Muscle layer of colon (tissue), 2 donors: ENCODE measurements at regions not wholly inside any gene's neighbourhood (a gene's known extent, or its start where the extent isn't known, plus 50 kb on each side); places are given as distances from the start of the nearest gene placed in this dataset.
"Not testable (repeated sequence)": the region's sequence is repeated elsewhere in the genome, so short reads cannot be mapped to it uniquely, and the experiment has no call there.

Source experiments
- H3K27ac ChIP-seq: one replicate; pipeline ENCODE4 v1.7.0; 2013; ENCODE audit warnings: low read depth, mild to moderate bottlenecking, low read length, moderate library complexity
- H3K27me3 ChIP-seq, 2 donors: one replicate each; pipeline ENCODE4 v1.7.0; 2013; ENCODE audit warnings: low read length in 2 of 2, mild to moderate bottlenecking in 2 of 2; ENCODE audit not compliant: insufficient read depth in 2 of 2, control insufficient read depth in 1 of 2
- H3K36me3 ChIP-seq: one replicate; pipeline ENCODE4 v1.7.0; 2013; ENCODE audit warnings: mild to moderate bottlenecking, low read length; ENCODE audit not compliant: insufficient read depth
- H3K4me1 ChIP-seq: one replicate; pipeline ENCODE4 v1.7.0; 2013; ENCODE audit warnings: mild to moderate bottlenecking, low read length; ENCODE audit not compliant: insufficient read depth
- H3K4me3 ChIP-seq, 2 donors: one replicate each; pipeline ENCODE4 v1.7.0; 2013; ENCODE audit warnings: low read length in 2 of 2, low read depth in 1 of 2, mild to moderate bottlenecking in 1 of 2, moderate library complexity in 1 of 2
- H3K9ac ChIP-seq: one replicate; pipeline ENCODE4 v1.7.0; 2013; ENCODE audit warnings: low read length
- H3K9me3 ChIP-seq: one replicate; pipeline ENCODE4 v1.7.0; 2013; ENCODE audit warnings: mild to moderate bottlenecking, low read length
- donor health status: abdominal sarcoma.
- donor health status: Adenocarcinoma of cecum.

- Histone ChIP-seq H3K36me3 (no peaks in the 10 kb centered on the region), H3K27me3 (no peaks in the 10 kb centered on the region), H3K27ac (no peak overlapping the region), H3K4me1 (no peaks in the 10 kb centered on the region), H3K9me3 (no peaks in the 10 kb centered on the region), H3K4me3 (no peak overlapping the region), H3K9ac (no peak overlapping the region)
These were observed 1636.5 kb upstream of the SEL1L start for GRCh38 chr14:83170165-83170564.

- H3K4me3 ChIP-seq: no peak overlapping the region
- no peak overlapping the region for H3K27ac ChIP-seq
- H3K27me3 ChIP-seq: no peaks in the 10 kb centered on the region
- no peaks in the 10 kb centered on the region for H3K9me3 ChIP-seq
- H3K4me1 ChIP-seq: no peaks in the 10 kb centered on the region
- H3K9ac ChIP-seq: no peak overlapping the region
- H3K36me3 ChIP-seq: no peaks in the 10 kb centered on the region
These were observed 1638.1 kb upstream of the SEL1L start for GRCh38 chr14:83171761-83172160.

- Histone ChIP-seq H3K4me3 (no peak overlapping the region), H3K9me3 (no peaks in the 10 kb centered on the region), H3K4me1 (no peaks in the 10 kb centered on the region), H3K27me3 (no peaks in the 10 kb centered on the region), H3K9ac (no peak overlapping the region), H3K36me3 (no peaks in the 10 kb centered on the region), H3K27ac (no peak overlapping the region)
These were observed 1638.7 kb upstream of the SEL1L start for GRCh38 chr14:83172363-83172762.

GRCh38 chr14:83173687-83174086 is 1640.0 kb upstream of the SEL1L start:
- Histone ChIP-seq H3K36me3 (no peaks in the 10 kb centered on the region), H3K4me1 (no peaks in the 10 kb centered on the region), H3K4me3 (no peak overlapping the region), H3K9ac (no peak overlapping the region), H3K27me3 (no peaks in the 10 kb centered on the region), H3K27ac (no peak overlapping the region), H3K9me3 (no peaks in the 10 kb centered on the region)

GRCh38 chr14:83184531-83184930 is 1650.9 kb upstream of the SEL1L start:
- Histone ChIP-seq H3K4me1 (no peaks in the 10 kb centered on the region), H3K27ac (no peak overlapping the region), H3K9me3 (no peaks in the 10 kb centered on the region), H3K36me3 (no peaks in the 10 kb centered on the region), H3K27me3 (no peaks in the 10 kb centered on the region), H3K9ac (no peak overlapping the region), H3K4me3 (no peak overlapping the region)

GRCh38 chr14:83188311-83188710 is 1654.7 kb upstream of the SEL1L start:
- H3K27ac ChIP-seq, H3K27me3 ChIP-seq, H3K9me3 ChIP-seq, H3K36me3 ChIP-seq, H3K4me1 ChIP-seq, H3K4me3 ChIP-seq, H3K9ac ChIP-seq: not testable (repeated sequence)

- no peak overlapping the region for H3K9ac ChIP-seq
- no peaks in the 10 kb centered on the region for H3K36me3 ChIP-seq
- H3K4me1 ChIP-seq: no peaks in the 10 kb centered on the region
- H3K4me3 ChIP-seq: no peak overlapping the region
- no peaks in the 10 kb centered on the region for H3K27me3 ChIP-seq
- H3K9me3 ChIP-seq: no peaks in the 10 kb centered on the region
- no peak overlapping the region for H3K27ac ChIP-seq
These were observed 1662.6 kb upstream of the SEL1L start for GRCh38 chr14:83196236-83196635.

GRCh38 chr14:83197271-83197670 is 1663.6 kb upstream of the SEL1L start:
- Histone ChIP-seq H3K4me1 (no peaks in the 10 kb centered on the region), H3K9ac (no peak overlapping the region), H3K4me3 (no peak overlapping the region), H3K36me3 (no peaks in the 10 kb centered on the region), H3K27me3 (no peaks in the 10 kb centered on the region), H3K9me3 (no peaks in the 10 kb centered on the region), H3K27ac (no peak overlapping the region)

- no peaks in the 10 kb centered on the region for H3K4me1 ChIP-seq
- H3K9ac ChIP-seq: no peak overlapping the region
- H3K4me3 ChIP-seq: no peak overlapping the region
- H3K9me3 ChIP-seq: no peaks in the 10 kb centered on the region
- H3K27ac ChIP-seq: no peak overlapping the region
- H3K27me3 ChIP-seq: no peaks in the 10 kb centered on the region
- no peaks in the 10 kb centered on the region for H3K36me3 ChIP-seq
These were observed 1673.9 kb upstream of the SEL1L start for GRCh38 chr14:83207550-83207949.

GRCh38 chr14:83208341-83208740 is 1674.7 kb upstream of the SEL1L start:
- H3K9ac ChIP-seq: no peak overlapping the region

GRCh38 chr14:83217492-83217891 is 1683.8 kb upstream of the SEL1L start:
- Histone ChIP-seq H3K4me3 (no peak overlapping the region), H3K36me3 (no peaks in the 10 kb centered on the region), H3K27me3 (no peaks in the 10 kb centered on the region), H3K9me3 (no peaks in the 10 kb centered on the region), H3K4me1 (no peaks in the 10 kb centered on the region), H3K27ac (no peak overlapping the region), H3K9ac (no peak overlapping the region)

More at GRCh38 chr14:83208341-83208740, 1674.7 kb upstream of the SEL1L start:
- Histone ChIP-seq H3K27me3 (no peaks in the 10 kb centered on the region), H3K27ac (no peak overlapping the region), H3K9me3 (no peaks in the 10 kb centered on the region), H3K36me3 (no peaks in the 10 kb centered on the region), H3K4me3 (no peak overlapping the region), H3K4me1 (no peaks in the 10 kb centered on the region)

- no peaks in the 10 kb centered on the region for H3K27me3 ChIP-seq
- no peaks in the 10 kb centered on the region for H3K4me1 ChIP-seq
- H3K4me3 ChIP-seq: no peak overlapping the region
- H3K9me3 ChIP-seq: no peaks in the 10 kb centered on the region
- no peak overlapping the region for H3K27ac ChIP-seq
- no peak overlapping the region for H3K9ac ChIP-seq
- no peaks in the 10 kb centered on the region for H3K36me3 ChIP-seq
These were observed 1714.4 kb upstream of the SEL1L start for GRCh38 chr14:83247924-83248639.
